ENCODE measurements at regions not wholly inside any gene's neighbourhood (a gene's known extent, or its start where the extent isn't known, plus 50 kb on each side); places are given as distances from the start of the nearest gene placed in this dataset.

- DNase-seq: no peak
These were observed 385.8 kb upstream of the TRIB2 start for GRCh38 chr2:12330916-12331315.

GRCh38 chr2:12331698-12332097, 385.0 kb upstream of the TRIB2 start:
- DNase-seq: no peak

GRCh38 chr2:12333293-12333692, 383.4 kb upstream of the TRIB2 start:
- no peak for DNase-seq

GRCh38 chr2:12334412-12334966, 382.2 kb upstream of the TRIB2 start:
- no peak for DNase-seq

- DNase-seq: no peak
These were observed 381.6 kb upstream of the TRIB2 start for GRCh38 chr2:12335131-12335530.

- DNase-seq: no peak
These were observed 380.7 kb upstream of the TRIB2 start for GRCh38 chr2:12335995-12336394.

GRCh38 chr2:12338946-12339697, 377.6 kb upstream of the TRIB2 start:
- DNase-seq: no peak

- no peak for DNase-seq
These were observed 376.6 kb upstream of the TRIB2 start for GRCh38 chr2:12340164-12340563.

GRCh38 chr2:12341215-12341614, 375.5 kb upstream of the TRIB2 start:
- no peak for DNase-seq

- DNase-seq: no peak
These were observed 374.8 kb upstream of the TRIB2 start for GRCh38 chr2:12341920-12342319.

- no peak for DNase-seq
These were observed 373.6 kb upstream of the TRIB2 start for GRCh38 chr2:12343141-12343540.

- no peak for DNase-seq
These were observed 369.7 kb upstream of the TRIB2 start for GRCh38 chr2:12347066-12347493.

- no peak for DNase-seq
These were observed 368.5 kb upstream of the TRIB2 start for GRCh38 chr2:12348216-12348615.

GRCh38 chr2:12350821-12351220, 365.9 kb upstream of the TRIB2 start:
- no peak for DNase-seq

GRCh38 chr2:12352889-12353288, 363.8 kb upstream of the TRIB2 start:
- no peak for DNase-seq

GRCh38 chr2:12361506-12361905, 355.2 kb upstream of the TRIB2 start:
- no peak for DNase-seq

- no peak for DNase-seq
These were observed 353.6 kb upstream of the TRIB2 start for GRCh38 chr2:12363138-12363537.

- no peak for DNase-seq
These were observed 353.2 kb upstream of the TRIB2 start for GRCh38 chr2:12363569-12363968.

GRCh38 chr2:12369566-12369965, 347.2 kb upstream of the TRIB2 start:
- no peak for DNase-seq

- DNase-seq: no peak
These were observed 340.7 kb upstream of the TRIB2 start for GRCh38 chr2:12376025-12376424.

GRCh38 chr2:12379143-12379542, 337.6 kb upstream of the TRIB2 start:
- no peak for DNase-seq

GRCh38 chr2:12381543-12382325, 335.0 kb upstream of the TRIB2 start:
- DNase-seq: no peak

- DNase-seq: no peak
These were observed 334.4 kb upstream of the TRIB2 start for GRCh38 chr2:12382366-12382765.
